Cardiac muscle cell (in vitro differentiated cells and primary cell): ENCODE measurements at regions not wholly inside any gene's neighbourhood (a gene's known extent, or its start where the extent isn't known, plus 50 kb on each side); places are given as distances from the start of the nearest gene placed in this dataset.

Experiments used
- DNase-seq, 2 donors: peaks; one replicate each; pipeline versions ENCODE4 v3.0.0 to v3.0.0-alpha.2; 2010 to 2017; ENCODE audit warnings: low read depth in 1 of 2, low spot score in 1 of 2
- H3K27ac ChIP-seq: fragments of 200-600 bp; sonication (generic); 2 replicates; pipeline ENCODE4 v1.5.1; 2016
- H3K27me3 ChIP-seq: fragments of 200-600 bp; sonication (generic); 2 replicates; pipeline ENCODE4 v1.6.0; 2016; ENCODE audit warnings: control low read depth
- H3K36me3 ChIP-seq: fragments of 200-600 bp; sonication (generic); 2 replicates; pipeline ENCODE4 v1.5.1; 2016; ENCODE audit warnings: control low read depth
- H3K4me1 ChIP-seq: fragments of 200-600 bp; sonication (generic); 2 replicates; pipeline ENCODE4 v1.8.1; 2017; ENCODE audit warnings: low read depth, mild to moderate bottlenecking, mixed run types
- H3K4me3 ChIP-seq: fragments of 200-600 bp; sonication (generic); 2 replicates; pipeline ENCODE4 v1.5.1; 2016; ENCODE audit warnings: mild to moderate bottlenecking
- H3K9me3 ChIP-seq: fragments of 200-600 bp; sonication (generic); 2 replicates; pipeline ENCODE4 v1.5.1; 2017; ENCODE audit warnings: low read depth, mild to moderate bottlenecking, control low read depth
- CTCF ChIP-seq: IDR thresholded peaks from 2 replicates; pipeline ENCODE4 v1.5.1; 2012; ENCODE audit warnings: low read depth, mild to moderate bottlenecking, low read length

GRCh38 chr6:74768738-74769137 is 437.1 kb downstream of the COL12A1 start:
- DNase-seq, result no peak
- no peak for TF ChIP-seq CTCF
- H3K4me3 ChIP-seq, result no peak overlapping the region
- no peaks in the 10 kb centered on the region for H3K9me3 ChIP-seq
- H3K4me1 ChIP-seq, result no peaks in the 10 kb centered on the region
- H3K27ac ChIP-seq, result no peak overlapping the region
- H3K36me3 ChIP-seq, result no peaks in the 10 kb centered on the region
- no peaks in the 10 kb centered on the region for H3K27me3 ChIP-seq

- no peaks in the 10 kb centered on the region for H3K4me1 ChIP-seq
- no peaks in the 10 kb centered on the region for H3K9me3 ChIP-seq
- H3K4me3 ChIP-seq, result no peak overlapping the region
- H3K27ac ChIP-seq, result no peak overlapping the region
- H3K36me3 ChIP-seq, result no peaks in the 10 kb centered on the region
- TF ChIP-seq CTCF, result no peak
- no peaks in the 10 kb centered on the region for H3K27me3 ChIP-seq
- DNase-seq, result no peak
These were observed 437.7 kb downstream of the COL12A1 start for GRCh38 chr6:74768120-74768519.

GRCh38 chr6:74765486-74765885 is 440.4 kb downstream of the COL12A1 start:
- Histone ChIP-seq H3K4me1 (no peaks in the 10 kb centered on the region), H3K27me3 (no peaks in the 10 kb centered on the region), H3K9me3 (no peaks in the 10 kb centered on the region), H3K4me3 (no peak overlapping the region), H3K36me3 (no peaks in the 10 kb centered on the region), H3K27ac (no peak overlapping the region)
- no peak for TF ChIP-seq CTCF
- DNase-seq, result no peak

GRCh38 chr6:74764486-74764885 is 441.4 kb downstream of the COL12A1 start:
- Histone ChIP-seq H3K36me3 (no peaks in the 10 kb centered on the region), H3K9me3 (no peaks in the 10 kb centered on the region), H3K4me3 (no peak overlapping the region), H3K27me3 (no peaks in the 10 kb centered on the region), H3K27ac (no peak overlapping the region), H3K4me1 (no peaks in the 10 kb centered on the region)
- no peak for DNase-seq
- TF ChIP-seq CTCF, result no peak

- H3K27me3 ChIP-seq, result no peaks in the 10 kb centered on the region
- H3K36me3 ChIP-seq, result no peaks in the 10 kb centered on the region
- H3K9me3 ChIP-seq, result no peaks in the 10 kb centered on the region
- DNase-seq, result no peak
- no peak overlapping the region for H3K4me3 ChIP-seq
- TF ChIP-seq CTCF, result no peak
- H3K27ac ChIP-seq, result no peak overlapping the region
- no peaks in the 10 kb centered on the region for H3K4me1 ChIP-seq
These were observed 443.0 kb downstream of the COL12A1 start for GRCh38 chr6:74762841-74763240.

GRCh38 chr6:74757813-74758212 is 448.0 kb downstream of the COL12A1 start:
- Histone ChIP-seq H3K27me3 (no peaks in the 10 kb centered on the region), H3K9me3 (no peaks in the 10 kb centered on the region), H3K4me3 (no peak overlapping the region), H3K4me1 (no peaks in the 10 kb centered on the region), H3K27ac (no peak overlapping the region), H3K36me3 (no peaks in the 10 kb centered on the region)
- no peak for TF ChIP-seq CTCF
- DNase-seq, result no peak
